ENCODE measurements at regions not wholly inside any gene's neighbourhood (a gene's known extent, or its start where the extent isn't known, plus 50 kb on each side); places are given as distances from the start of the nearest gene placed in this dataset.

DNA sequence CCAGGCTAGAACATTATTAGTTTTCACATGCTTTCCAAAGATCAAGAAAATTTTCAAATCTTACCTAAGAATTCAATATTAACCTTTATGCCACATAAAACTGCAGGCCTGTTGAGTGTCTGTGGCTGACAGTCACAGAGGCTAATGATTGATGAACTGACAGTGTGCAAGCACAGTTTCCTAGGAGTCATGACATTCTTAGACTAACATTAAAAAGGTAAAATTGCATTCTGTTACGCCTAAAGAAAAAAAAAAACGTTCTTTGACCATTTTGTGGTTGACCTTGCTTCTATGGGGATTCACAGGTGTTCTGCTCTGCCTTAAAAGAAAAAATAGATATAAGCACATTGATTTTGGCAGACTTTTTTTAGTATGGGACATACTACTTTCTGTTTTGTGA lies 1776.2 kb downstream of the PCDH9 start:
- TF ChIP-seq, protein P1, sequence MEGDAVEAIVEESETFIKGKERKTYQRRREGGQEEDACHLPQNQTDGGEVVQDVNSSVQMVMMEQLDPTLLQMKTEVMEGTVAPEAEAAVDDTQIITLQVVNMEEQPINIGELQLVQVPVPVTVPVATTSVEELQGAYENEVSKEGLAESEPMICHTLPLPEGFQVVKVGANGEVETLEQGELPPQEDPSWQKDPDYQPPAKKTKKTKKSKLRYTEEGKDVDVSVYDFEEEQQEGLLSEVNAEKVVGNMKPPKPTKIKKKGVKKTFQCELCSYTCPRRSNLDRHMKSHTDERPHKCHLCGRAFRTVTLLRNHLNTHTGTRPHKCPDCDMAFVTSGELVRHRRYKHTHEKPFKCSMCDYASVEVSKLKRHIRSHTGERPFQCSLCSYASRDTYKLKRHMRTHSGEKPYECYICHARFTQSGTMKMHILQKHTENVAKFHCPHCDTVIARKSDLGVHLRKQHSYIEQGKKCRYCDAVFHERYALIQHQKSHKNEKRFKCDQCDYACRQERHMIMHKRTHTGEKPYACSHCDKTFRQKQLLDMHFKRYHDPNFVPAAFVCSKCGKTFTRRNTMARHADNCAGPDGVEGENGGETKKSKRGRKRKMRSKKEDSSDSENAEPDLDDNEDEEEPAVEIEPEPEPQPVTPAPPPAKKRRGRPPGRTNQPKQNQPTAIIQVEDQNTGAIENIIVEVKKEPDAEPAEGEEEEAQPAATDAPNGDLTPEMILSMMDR (IDR thresholded peaks at IDR 0.05), result no peak
- TF ChIP-seq POLR2A (IDR thresholded peaks at IDR 0.05; ENCODE audit: low read depth) (no peak), POLR2AphosphoS5 (IDR thresholded peaks at IDR 0.05) (no peak), EP300 (IDR thresholded peaks at IDR 0.05) (no peak)

Measured in esophagus muscularis mucosa (tissue), 4 donors.